ENCODE measurements at regions not wholly inside any gene's neighbourhood (a gene's known extent, or its start where the extent isn't known, plus 50 kb on each side); places are given as distances from the start of the nearest gene placed in this dataset.

- TF ChIP-seq POLR2A (IDR thresholded peaks at IDR 0.05) (no peak), CTCF (IDR thresholded peaks at IDR 0.05) (no peak)
- 41 to 49% methylated on average over 25 to 35 of the region's 35 CpGs for WGBS, 2 donors
- no peak overlapping the region for H3K4me3 ChIP-seq (ENCODE audit: low read depth, poor library complexity, severe bottlenecking)
Observed at GRCh38 chr16:85334718-85335583, 222.7 kb upstream of the CIBAR2 start.

DNA sequence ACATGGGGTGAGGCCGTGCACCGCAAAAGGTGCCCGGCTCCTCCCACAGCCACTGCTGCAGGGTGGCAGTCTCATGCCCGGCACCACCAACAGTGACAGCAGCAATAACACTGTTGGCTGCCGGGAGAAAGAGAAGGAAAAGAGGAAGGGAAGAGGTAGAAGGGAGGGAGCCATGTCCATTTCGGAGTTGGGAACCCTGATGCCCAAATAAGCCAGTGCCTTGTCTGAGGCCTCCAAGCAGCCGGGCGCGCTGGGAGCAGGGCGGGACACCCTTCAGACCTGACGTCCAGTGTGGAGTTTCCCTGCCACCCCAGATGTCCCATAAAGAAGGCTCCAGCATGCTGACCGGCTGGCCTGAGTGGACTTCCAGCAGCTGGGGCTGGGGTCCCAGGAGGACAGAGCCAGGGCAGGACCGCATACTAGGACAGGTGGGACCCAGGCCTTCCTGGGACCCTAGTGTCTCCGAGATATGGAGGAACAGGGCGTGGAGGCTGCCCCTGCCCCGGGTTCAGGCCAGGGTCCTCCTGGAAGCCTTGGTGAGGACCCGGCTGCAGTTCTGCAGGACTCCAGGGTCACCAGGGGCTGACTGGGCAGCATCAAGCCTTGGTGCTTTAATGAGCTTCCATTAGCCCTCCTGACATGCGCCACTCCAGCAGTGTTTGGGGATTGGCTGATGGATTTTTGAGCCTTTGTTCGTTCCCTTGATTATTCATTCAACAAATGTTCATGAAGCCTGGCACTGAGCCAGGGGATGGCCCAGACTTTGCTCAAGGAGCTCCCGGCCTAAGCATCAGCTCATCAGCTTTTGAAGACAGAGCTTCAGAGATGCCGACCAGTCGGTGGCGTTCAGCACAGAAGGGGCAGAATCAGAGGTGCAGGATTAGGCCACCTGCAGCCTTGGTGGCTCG is 223.6 kb upstream of the CIBAR2 start:
- 54 to 62% methylated on average over 18 to 19 of the region's 24 CpGs for WGBS, 2 donors
- DNase-seq (ENCODE audit: low spot score in 2 of 2) = no peak
- no peak overlapping the region for H3K4me3 ChIP-seq (ENCODE audit: low read depth, poor library complexity, severe bottlenecking)
- no peak for TF ChIP-seq POLR2A (IDR thresholded peaks at IDR 0.05)
- TF ChIP-seq CTCF (IDR thresholded peaks at IDR 0.05) = no peak
- intact Hi-C loops (cut with DNase I; ENCODE audit: low total_unique reads) = no loop called here

More at GRCh38 chr16:85334718-85335583, 222.7 kb upstream of the CIBAR2 start:
- no peak for DNase-seq (ENCODE audit: low spot score in 2 of 2)
- intact Hi-C loops (cut with DNase I; ENCODE audit: low total_unique reads) = no loop called here

DNA sequence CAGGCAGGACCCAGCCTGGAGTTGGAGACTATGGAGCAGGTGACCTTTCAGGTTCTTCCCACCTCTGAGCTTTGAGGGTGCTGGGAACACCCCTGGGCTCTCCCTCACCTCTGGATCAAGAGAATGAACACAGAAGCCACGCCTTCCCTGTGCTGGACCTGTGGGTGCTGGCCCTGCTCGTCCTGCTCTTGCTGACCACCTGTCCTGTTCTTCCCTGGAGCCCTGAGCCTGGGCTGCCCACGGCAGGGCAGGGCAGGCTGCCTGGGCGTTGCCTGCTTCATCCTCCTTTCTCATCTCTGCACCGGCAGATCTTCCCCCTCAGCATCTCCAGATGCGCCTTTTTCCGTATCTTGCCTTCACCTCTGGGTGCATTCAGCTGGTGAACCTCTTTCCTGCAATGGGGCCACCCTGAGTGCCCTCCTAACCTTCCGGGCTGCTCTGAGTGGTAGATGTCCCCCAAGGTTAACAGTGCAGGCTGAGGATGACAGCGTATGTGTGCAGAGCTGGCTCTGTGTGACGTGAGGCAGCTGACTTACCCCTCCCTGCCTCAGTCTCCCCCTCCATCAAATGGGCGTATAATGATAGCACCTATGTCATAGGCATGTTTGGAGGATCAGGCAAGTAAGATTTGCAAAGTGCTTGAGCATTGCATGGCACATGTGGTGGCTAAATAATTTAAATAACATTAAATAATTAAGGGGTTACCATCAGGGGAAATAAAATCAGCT is 225.8 kb upstream of the CIBAR2 start:
- intact Hi-C loops (cut with DNase I; ENCODE audit: low total_unique reads) = no loop called here
- DNase-seq (ENCODE audit: low spot score in 2 of 2) = no peak
- TF ChIP-seq POLR2A (IDR thresholded peaks at IDR 0.05) (no peak), CTCF (IDR thresholded peaks at IDR 0.05) (no peak)
- no peak overlapping the region for H3K4me3 ChIP-seq (ENCODE audit: low read depth, poor library complexity, severe bottlenecking)
- 94 to 95% methylated on average over 11 of the region's 11 CpGs for WGBS, 2 donors

DNA sequence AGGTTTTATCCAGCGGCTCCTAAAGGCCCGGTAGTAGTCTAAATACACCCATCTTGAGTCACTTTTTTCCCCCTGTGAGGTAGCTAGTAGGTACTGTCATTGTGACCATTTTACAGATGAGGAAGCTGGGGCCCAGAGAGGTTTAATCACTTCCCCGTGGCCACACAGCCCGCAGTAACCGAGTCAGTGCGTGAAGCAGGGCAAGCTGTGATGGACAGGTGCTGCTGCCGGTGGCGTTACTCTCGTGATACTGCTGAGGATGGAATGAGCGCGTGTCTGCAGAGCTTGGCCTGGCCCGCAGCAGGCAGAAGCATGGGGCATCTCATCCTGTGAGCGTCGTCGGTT is 226.3 kb upstream of the CIBAR2 start:
- no peak overlapping the region for H3K4me3 ChIP-seq (ENCODE audit: low read depth, poor library complexity, severe bottlenecking)
- no peak for DNase-seq (ENCODE audit: low spot score in 2 of 2)
- intact Hi-C loops (cut with DNase I; ENCODE audit: low total_unique reads) = no loop called here
- WGBS, 2 donors = 90 to 95% methylated on average over 15 of the region's 15 CpGs
- no peak for TF ChIP-seq POLR2A (IDR thresholded peaks at IDR 0.05)
- TF ChIP-seq CTCF (IDR thresholded peaks at IDR 0.05) = no peak

DNA sequence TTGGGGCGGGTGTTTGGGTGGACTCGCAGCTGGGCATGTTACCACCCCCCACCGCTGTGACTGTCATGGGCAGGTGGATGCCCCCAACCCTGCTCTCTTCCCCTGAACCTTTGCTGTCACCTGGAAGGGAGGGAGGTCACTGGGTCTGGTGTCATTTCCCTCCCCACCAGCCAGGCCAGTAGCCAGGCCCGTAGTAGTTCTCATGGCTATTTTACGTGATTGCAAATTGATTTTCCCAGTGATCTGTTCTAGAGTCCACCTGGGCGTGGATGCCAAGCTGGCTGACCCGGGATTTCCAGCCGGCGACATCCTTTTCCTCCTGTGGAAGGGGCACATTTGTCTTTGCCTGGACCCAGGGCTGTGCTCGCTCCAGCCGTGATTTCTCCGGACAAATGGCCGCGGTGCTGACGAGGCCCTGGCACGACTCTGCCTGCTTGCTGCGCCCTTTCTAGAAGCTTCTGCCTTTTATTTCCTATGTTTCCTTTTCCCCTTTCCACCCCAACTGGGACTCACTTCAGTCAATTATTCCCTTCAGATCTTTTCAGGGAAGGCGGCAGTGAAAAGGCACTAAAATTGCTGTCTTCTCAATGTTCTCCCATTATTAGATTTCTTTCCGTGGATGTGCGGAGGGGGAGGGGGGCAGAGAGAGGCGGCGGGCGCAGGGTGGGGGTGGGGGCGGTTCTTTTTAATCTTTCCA is 226.9 kb upstream of the CIBAR2 start:
- WGBS, 2 donors = 81 to 83% methylated on average over 24 of the region's 24 CpGs
- DNase-seq (ENCODE audit: low spot score in 2 of 2) = no peak
- intact Hi-C loops (cut with DNase I; ENCODE audit: low total_unique reads) = no loop called here
- TF ChIP-seq POLR2A (IDR thresholded peaks at IDR 0.05) = no peak
- no peak for TF ChIP-seq CTCF (IDR thresholded peaks at IDR 0.05)
- H3K4me3 ChIP-seq (ENCODE audit: low read depth, poor library complexity, severe bottlenecking) = no peak overlapping the region

Measured in lower leg skin (tissue), 4 donors.